Fibroblast of skin of left biceps (primary cell): ENCODE measurements at regions not wholly inside any gene's neighbourhood (a gene's known extent, or its start where the extent isn't known, plus 50 kb on each side); places are given as distances from the start of the nearest gene placed in this dataset.
"Not testable (repeated sequence)": the region's sequence is repeated elsewhere in the genome, so short reads cannot be mapped to it uniquely, and the experiment has no call there.

Source experiments
- DNase-seq, 2 experiments: peaks; one replicate each; pipeline ENCODE4 v3.0.0-alpha.2; 2013; ENCODE audit warnings: low read depth in 2 of 2

- DNase-seq = peak in 1 of 2 experiments; percentile 21
Measured at GRCh38 chr4:147160908-147161513, 215.3 kb upstream of the TTC29 start.

- DNase-seq = no peak
Measured at GRCh38 chr4:147163311-147163710, 217.6 kb upstream of the TTC29 start.

GRCh38 chr4:147168200-147168599, 222.5 kb upstream of the TTC29 start:
- DNase-seq = not testable (repeated sequence)

GRCh38 chr4:147173322-147173721, 227.7 kb upstream of the TTC29 start:
- DNase-seq = no peak

GRCh38 chr4:147173797-147174432, 228.3 kb upstream of the TTC29 start:
- DNase-seq = no peak

- DNase-seq = peak in 1 of 2 experiments; percentile 25
Measured at GRCh38 chr4:147174591-147174990, 228.9 kb upstream of the TTC29 start.

GRCh38 chr4:147175460-147176025, 229.9 kb upstream of the TTC29 start:
- no peak for DNase-seq

- no peak for DNase-seq
Measured at GRCh38 chr4:147182041-147182440, 236.4 kb upstream of the TTC29 start.

GRCh38 chr4:147192679-147193078, 247.0 kb upstream of the TTC29 start:
- DNase-seq = no peak

GRCh38 chr4:147194114-147194513, 248.4 kb upstream of the TTC29 start:
- DNase-seq = no peak

- DNase-seq = no peak
Measured at GRCh38 chr4:147194604-147195003, 248.9 kb upstream of the TTC29 start.

GRCh38 chr4:147195386-147195785, 249.7 kb upstream of the TTC29 start:
- DNase-seq = no peak

- DNase-seq = peak in 1 of 2 experiments; percentile 3
Measured at GRCh38 chr4:147198411-147199051, 252.9 kb upstream of the TTC29 start.

GRCh38 chr4:147201016-147201415, 255.4 kb upstream of the TTC29 start:
- no peak for DNase-seq

- no peak for DNase-seq
Measured at GRCh38 chr4:147206807-147207206, 261.1 kb upstream of the TTC29 start.

GRCh38 chr4:147207911-147208310, 262.2 kb upstream of the TTC29 start:
- DNase-seq = peak; percentile 49 to 50

GRCh38 chr4:147217655-147218054, 263.2 kb upstream of the EDNRA start:
- DNase-seq = no peak

GRCh38 chr4:147219145-147219544, 261.8 kb upstream of the EDNRA start:
- no peak for DNase-seq

- DNase-seq = no peak
Measured at GRCh38 chr4:147220833-147221232, 260.1 kb upstream of the EDNRA start.

- no peak for DNase-seq
Measured at GRCh38 chr4:147222906-147223305, 258.0 kb upstream of the EDNRA start.

- no peak for DNase-seq
Measured at GRCh38 chr4:147223576-147223975, 257.3 kb upstream of the EDNRA start.

GRCh38 chr4:147236806-147237205, 244.1 kb upstream of the EDNRA start:
- no peak for DNase-seq

GRCh38 chr4:147244786-147245185, 236.1 kb upstream of the EDNRA start:
- no peak for DNase-seq
